Neural cell (in vitro differentiated cells): ENCODE measurements at regions not wholly inside any gene's neighbourhood (a gene's known extent, or its start where the extent isn't known, plus 50 kb on each side); places are given as distances from the start of the nearest gene placed in this dataset.

Experiments used
- TF ChIP-seq, protein P1 (sequence below): IDR thresholded peaks from 2 replicates; pipeline ENCODE4 v1.6.1; 2012; ENCODE audit warnings: borderline replicate concordance
- TF ChIP-seq, protein P2 (sequence below): fragments of 450-650 bp; IDR thresholded peaks from 2 replicates; pipeline ENCODE4 v1.5.1; 2014; ENCODE audit warnings: antibody characterized with exemption, mild to moderate bottlenecking, moderate library complexity; ENCODE audit not compliant: poor library complexity, severe bottlenecking

DNA sequence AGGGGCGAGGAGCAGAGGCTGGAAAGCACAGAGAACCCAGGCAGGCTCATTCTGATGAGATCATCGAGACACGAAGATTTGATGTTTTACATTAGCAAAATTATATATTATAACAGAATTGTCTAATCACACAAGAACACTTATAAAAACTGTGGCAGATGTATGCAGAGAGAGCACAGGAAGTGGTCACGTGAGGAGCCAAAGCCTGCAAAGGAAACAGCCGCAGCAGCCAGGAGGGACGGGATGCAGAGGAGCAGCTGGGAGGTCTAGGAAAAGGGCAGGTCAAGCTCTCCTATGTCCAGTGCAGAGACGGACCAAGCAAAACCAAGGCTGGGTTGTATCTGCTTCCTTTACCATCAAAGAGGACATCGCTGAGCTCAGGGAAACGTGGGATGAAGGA is 355.1 kb upstream of the MYT1L start:
- TF ChIP-seq, protein P1, sequence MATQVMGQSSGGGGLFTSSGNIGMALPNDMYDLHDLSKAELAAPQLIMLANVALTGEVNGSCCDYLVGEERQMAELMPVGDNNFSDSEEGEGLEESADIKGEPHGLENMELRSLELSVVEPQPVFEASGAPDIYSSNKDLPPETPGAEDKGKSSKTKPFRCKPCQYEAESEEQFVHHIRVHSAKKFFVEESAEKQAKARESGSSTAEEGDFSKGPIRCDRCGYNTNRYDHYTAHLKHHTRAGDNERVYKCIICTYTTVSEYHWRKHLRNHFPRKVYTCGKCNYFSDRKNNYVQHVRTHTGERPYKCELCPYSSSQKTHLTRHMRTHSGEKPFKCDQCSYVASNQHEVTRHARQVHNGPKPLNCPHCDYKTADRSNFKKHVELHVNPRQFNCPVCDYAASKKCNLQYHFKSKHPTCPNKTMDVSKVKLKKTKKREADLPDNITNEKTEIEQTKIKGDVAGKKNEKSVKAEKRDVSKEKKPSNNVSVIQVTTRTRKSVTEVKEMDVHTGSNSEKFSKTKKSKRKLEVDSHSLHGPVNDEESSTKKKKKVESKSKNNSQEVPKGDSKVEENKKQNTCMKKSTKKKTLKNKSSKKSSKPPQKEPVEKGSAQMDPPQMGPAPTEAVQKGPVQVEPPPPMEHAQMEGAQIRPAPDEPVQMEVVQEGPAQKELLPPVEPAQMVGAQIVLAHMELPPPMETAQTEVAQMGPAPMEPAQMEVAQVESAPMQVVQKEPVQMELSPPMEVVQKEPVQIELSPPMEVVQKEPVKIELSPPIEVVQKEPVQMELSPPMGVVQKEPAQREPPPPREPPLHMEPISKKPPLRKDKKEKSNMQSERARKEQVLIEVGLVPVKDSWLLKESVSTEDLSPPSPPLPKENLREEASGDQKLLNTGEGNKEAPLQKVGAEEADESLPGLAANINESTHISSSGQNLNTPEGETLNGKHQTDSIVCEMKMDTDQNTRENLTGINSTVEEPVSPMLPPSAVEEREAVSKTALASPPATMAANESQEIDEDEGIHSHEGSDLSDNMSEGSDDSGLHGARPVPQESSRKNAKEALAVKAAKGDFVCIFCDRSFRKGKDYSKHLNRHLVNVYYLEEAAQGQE = no peak
- TF ChIP-seq, protein P2, sequence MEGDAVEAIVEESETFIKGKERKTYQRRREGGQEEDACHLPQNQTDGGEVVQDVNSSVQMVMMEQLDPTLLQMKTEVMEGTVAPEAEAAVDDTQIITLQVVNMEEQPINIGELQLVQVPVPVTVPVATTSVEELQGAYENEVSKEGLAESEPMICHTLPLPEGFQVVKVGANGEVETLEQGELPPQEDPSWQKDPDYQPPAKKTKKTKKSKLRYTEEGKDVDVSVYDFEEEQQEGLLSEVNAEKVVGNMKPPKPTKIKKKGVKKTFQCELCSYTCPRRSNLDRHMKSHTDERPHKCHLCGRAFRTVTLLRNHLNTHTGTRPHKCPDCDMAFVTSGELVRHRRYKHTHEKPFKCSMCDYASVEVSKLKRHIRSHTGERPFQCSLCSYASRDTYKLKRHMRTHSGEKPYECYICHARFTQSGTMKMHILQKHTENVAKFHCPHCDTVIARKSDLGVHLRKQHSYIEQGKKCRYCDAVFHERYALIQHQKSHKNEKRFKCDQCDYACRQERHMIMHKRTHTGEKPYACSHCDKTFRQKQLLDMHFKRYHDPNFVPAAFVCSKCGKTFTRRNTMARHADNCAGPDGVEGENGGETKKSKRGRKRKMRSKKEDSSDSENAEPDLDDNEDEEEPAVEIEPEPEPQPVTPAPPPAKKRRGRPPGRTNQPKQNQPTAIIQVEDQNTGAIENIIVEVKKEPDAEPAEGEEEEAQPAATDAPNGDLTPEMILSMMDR = no peak
